ENCODE measurements at regions not wholly inside any gene's neighbourhood (a gene's known extent, or its start where the extent isn't known, plus 50 kb on each side); places are given as distances from the start of the nearest gene placed in this dataset.
A peak's percentile ranks its signal among the peaks of the same experiment; 100 is the strongest.

GRCh38 chr6:159109391-159109790 lies 59.8 kb upstream of the FNDC1 start:
- Histone ChIP-seq H3K9me3 (ENCODE audit: insufficient read depth in 2 of 2, low read depth in 1 of 2, low read length in 1 of 2) (no peaks in the 10 kb centered on the region), H4K91ac (replicated peaks; ENCODE audit: insufficient read length, low read length) (no peak overlapping the region), H2AK5ac (ENCODE audit: low read depth, low read length) (no peak overlapping the region), H3K4me2 (ENCODE audit: insufficient read depth in 1 of 2, low read depth in 2 of 2, low read length in 2 of 2) (no peak overlapping the region), H3K9ac (replicated peaks in 1 of 4; ENCODE audit: extremely low read depth in 1 of 4, low read depth in 3 of 4, low read length in 3 of 4) (no peak overlapping the region), H2BK12ac (ENCODE audit: low read depth, low read length) (no peak overlapping the region), H3K79me1 (ENCODE audit: low read depth, low read length) (no peaks in the 10 kb centered on the region), H2BK15ac (ENCODE audit: low read length) (no peak overlapping the region), H2BK20ac (ENCODE audit: low read length) (no peak overlapping the region), H3K4me1 (replicated peaks in 1 of 4; ENCODE audit: control insufficient read depth in 3 of 4, insufficient read depth in 4 of 4, low read length in 3 of 4) (peaks cover 0 to 3% (median under 1%) of the 10 kb centered on the region in 4 experiments; a peak in 2 of 7 replicates), H4K5ac (ENCODE audit: insufficient read length, low read depth, low read length) (no peak overlapping the region), H3K27me3 (replicated peaks in 1 of 4; ENCODE audit: control insufficient read depth in 3 of 4, extremely low read depth in 1 of 4, insufficient read depth in 3 of 4, low read length in 3 of 4) (no peaks in the 10 kb centered on the region), H3K56ac (replicated peaks; ENCODE audit: insufficient read length, low read depth, low read length) (no peak overlapping the region), H2BK120ac (replicated peaks; ENCODE audit: low read depth, low read length) (no peak overlapping the region), H3K79me2 (ENCODE audit: control insufficient read depth in 1 of 2, insufficient read depth in 2 of 2, low read length in 2 of 2) (no peaks in the 10 kb centered on the region), H3K27ac (ENCODE audit: low read depth, low read length) (no peak overlapping the region), H3K36me3 (ENCODE audit: control insufficient read depth in 2 of 4, insufficient read depth in 4 of 4, low read length in 3 of 4) (no peaks in the 10 kb centered on the region), H2AFZ (ENCODE audit: low read length) (peak overlapping the region; percentile 99; the same call in 1 of the 2 replicates), H3K4ac (replicated peaks; ENCODE audit: insufficient read length, low read depth, low read length) (no peak overlapping the region), H3K14ac (ENCODE audit: insufficient read length) (no peak overlapping the region), H3K23ac (ENCODE audit: insufficient read length) (no peak overlapping the region), H3K23me2 (ENCODE audit: low read depth, low read length) (no peaks in the 10 kb centered on the region), H2BK5ac (ENCODE audit: low read depth, low read length) (no peak overlapping the region), H3K18ac (ENCODE audit: extremely low read depth, low read length) (no peak overlapping the region), H4K8ac (ENCODE audit: extremely low read depth, insufficient read depth, low read length) (peak overlapping the region; percentile 75; the same call in 1 of the 2 replicates), H4K20me1 (replicated peaks in 1 of 2; ENCODE audit: control insufficient read depth in 1 of 2, insufficient read depth in 2 of 2, low read length in 2 of 2) (no peaks in the 10 kb centered on the region), H3K4me3 (ENCODE audit: extremely low read depth in 1 of 4, insufficient read depth in 2 of 4, low read depth in 3 of 4, low read length in 4 of 4) (no peak overlapping the region)
- FAIRE-seq = no peak
- ChIA-PET CTCF (ENCODE audit: partially characterized antibody) (interaction anchor here (0.6 to 6.0 kb wide), 36 partner anchors 8 to 1674 kb away, joined by 3 to 39 read pairs (median 5); partner anchors contain the start of genes RSPH3 and TAGAP), POLR2A (ENCODE audit: partially characterized antibody) (interaction anchor here (0.9 to 1.6 kb wide), 4 partner anchors 27 to 465 kb away, joined by 3 to 4 read pairs (median 4); partner anchors contain the start of genes DYNLT1 and TAGAP)
- no peak for DNase-seq (ENCODE audit: low read depth in 1 of 2, low spot score in 2 of 2)
- 100% methylated on average over 1 of the region's 1 CpG; no CpG with 5 or more reads in 1 of the 2 experiments for WGBS, 2 experiments (ENCODE audit: extremely low coverage in 1 of 2, insufficient coverage in 1 of 2, insufficient read length in 1 of 2, insufficient replicate concordance in 2 of 2, low coverage in 1 of 2, low lambda C conversion rate in 2 of 2, missing lambda C conversion rate in 1 of 2)
- TF ChIP-seq MAFK (IDR thresholded peaks at IDR 0.05; ENCODE audit: low read depth, low read length) (no peak), RBBP5 (IDR thresholded peaks at IDR 0.05; ENCODE audit: borderline replicate concordance, low read depth, low read length) (no peak), GABPA (IDR thresholded peaks at IDR 0.05; ENCODE audit: borderline replicate concordance, insufficient read depth, low read length) (no peak), FOSL1 (IDR thresholded peaks at IDR 0.05; ENCODE audit: insufficient read depth, low read depth, low read length) (no peak), RFX5 (IDR thresholded peaks at IDR 0.05; ENCODE audit: borderline replicate concordance, low read depth, low read length) (no peak), CHD1 (IDR thresholded peaks at IDR 0.05; ENCODE audit: low read depth, low read length) (no peak), NANOG (IDR thresholded peaks at IDR 0.05; ENCODE audit: insufficient read depth, low read depth, low read length, poor library complexity, severe bottlenecking) (no peak), CBX5 (IDR thresholded peaks at IDR 0.05; ENCODE audit: low read depth, low read length) (no peak), TCF12 (IDR thresholded peaks at IDR 0.05; ENCODE audit: low read depth, low read length) (no peak), ATF3 (IDR thresholded peaks at IDR 0.05; ENCODE audit: insufficient read depth, low read depth, low read length) (no peak), SRF (IDR thresholded peaks at IDR 0.05; ENCODE audit: low read depth, low read length) (no peak), EGR1 (IDR thresholded peaks at IDR 0.05; ENCODE audit: borderline replicate concordance, low read depth, low read length) (no peak), SIN3A (conservative IDR thresholded peaks at IDR 0.05 in 1 of 2, IDR thresholded peaks at IDR 0.05 in 1 of 2; ENCODE audit: low read depth in 1 of 2, low read length in 2 of 2) (no peak), SP2 (IDR thresholded peaks at IDR 0.05; ENCODE audit: low read length) (no peak)

All from H1 (cell line).